NCI-H2227 (cell line): ENCODE measurements at regions not wholly inside any gene's neighbourhood (a gene's known extent, or its start where the extent isn't known, plus 50 kb on each side); places are given as distances from the start of the nearest gene placed in this dataset.

ENCODE experiments used
- DNase-seq: peaks from one replicate; lab custom pipeline; 2025; ENCODE audit not compliant: unreplicated experiment; lab: John Stamatoyannopoulos, UW

DNA sequence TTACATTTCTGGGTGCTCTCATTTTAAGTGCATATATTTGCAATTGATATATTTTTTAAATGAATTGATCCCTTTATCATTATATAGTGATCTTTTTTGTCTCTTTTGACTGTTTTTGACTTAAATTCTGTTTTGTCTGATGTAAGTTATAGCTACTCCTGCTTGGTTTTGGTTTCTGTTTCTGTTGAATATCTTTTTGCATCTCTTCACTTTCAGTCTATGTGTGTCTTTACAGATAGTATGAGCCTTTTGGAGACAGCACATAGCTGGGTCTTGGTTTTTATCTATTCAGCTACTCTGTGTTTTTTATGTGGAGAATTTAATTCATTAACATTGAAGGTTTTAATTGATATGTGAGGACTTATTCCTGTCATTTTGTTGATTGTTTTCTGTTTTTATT, 311.3 kb downstream of the SPATA31D1 start:
- no peak for DNase-seq

DNA sequence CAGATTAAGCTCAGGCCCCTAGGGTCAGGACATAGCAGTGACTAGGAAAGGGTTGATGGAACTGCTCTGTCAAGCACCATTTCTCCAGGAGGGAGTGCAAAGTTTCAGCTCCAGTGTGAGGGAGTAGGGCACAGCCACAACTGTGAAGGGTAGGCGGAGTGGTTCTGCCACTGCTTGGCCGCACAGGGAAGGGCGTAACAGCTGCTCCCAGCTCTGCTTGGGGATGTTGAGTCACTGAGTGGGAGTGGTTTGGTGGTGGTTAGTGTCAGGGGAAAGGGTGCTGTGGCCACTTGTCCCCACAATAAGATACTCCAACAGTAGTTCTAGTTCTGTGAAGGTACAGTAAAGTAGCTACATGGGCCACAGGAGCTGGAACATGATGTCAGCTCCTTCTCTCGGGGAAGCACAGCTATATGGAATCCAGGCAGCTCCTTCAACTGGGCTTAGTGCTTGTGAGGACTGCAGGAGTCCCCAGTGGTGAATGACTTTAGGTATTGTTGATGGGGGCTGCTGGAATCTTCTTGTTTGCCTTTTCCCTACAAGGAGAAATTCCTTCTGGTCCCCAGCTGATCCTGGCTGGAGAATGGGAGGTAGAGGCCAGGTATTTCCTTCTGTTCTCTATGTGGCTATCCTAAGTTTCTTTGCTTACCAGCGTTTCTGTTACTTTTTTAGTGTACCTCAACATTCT, 314.5 kb downstream of the SPATA31D1 start:
- no peak for DNase-seq

DNA sequence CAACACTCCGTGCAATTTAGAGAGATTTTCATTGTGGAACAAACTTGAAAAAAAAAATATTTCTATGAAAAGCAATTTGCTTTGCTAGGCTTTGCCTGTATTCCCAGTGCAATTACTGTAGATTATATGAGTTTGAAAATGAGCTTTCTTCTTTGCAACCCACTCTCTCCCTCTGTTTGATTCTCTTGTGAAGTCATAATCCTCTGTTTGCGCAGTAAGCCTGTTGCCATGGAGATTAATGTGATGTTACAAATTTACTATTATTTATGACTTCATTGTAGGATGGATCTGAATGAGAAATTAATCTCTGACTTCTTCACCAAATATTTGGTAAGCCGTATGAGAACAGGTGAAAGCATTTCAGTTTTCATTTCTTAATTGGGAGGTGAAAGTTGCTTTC, 320.3 kb downstream of the SPATA31D1 start:
- no peak for DNase-seq

DNA sequence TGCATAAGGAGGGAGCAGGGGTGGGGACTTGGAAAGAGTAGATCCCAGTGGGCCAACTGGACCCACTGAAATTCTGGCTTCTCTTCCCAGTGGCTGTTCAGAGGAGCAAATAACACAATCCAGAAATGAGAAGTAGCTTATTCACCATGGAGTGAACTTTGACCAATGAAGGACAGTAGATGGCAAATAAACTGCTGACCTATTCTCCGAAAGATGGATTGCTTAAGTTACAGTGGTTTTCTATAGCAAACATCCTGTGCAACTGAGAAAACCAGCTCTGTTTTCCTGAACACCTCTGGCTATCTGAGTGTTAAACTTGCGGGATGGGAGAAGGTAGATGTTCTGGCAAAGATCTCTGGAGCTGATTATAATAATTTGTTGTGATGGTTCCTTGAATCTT, 325.1 kb downstream of the SPATA31D1 start:
- no peak for DNase-seq

DNA sequence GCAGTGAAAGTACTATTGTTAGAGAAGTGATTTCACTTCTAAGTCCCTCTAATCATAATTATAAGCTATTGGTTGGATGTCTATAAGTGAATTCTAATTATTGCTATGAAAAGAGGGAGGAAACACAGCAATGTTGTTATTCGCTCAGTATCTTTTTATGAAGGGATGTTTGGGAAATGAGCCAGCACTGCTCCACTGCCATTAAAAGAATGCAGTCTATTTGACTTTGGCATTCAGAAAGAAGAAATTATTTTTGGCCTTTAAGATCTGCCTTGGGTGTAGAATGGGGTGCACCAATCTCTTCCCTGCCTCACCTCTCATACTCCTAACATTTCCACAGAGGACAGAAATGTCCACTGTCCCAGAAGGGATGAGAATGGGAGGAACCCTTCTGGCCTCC, 332.0 kb downstream of the SPATA31D1 start:
- DNase-seq: no peak

DNA sequence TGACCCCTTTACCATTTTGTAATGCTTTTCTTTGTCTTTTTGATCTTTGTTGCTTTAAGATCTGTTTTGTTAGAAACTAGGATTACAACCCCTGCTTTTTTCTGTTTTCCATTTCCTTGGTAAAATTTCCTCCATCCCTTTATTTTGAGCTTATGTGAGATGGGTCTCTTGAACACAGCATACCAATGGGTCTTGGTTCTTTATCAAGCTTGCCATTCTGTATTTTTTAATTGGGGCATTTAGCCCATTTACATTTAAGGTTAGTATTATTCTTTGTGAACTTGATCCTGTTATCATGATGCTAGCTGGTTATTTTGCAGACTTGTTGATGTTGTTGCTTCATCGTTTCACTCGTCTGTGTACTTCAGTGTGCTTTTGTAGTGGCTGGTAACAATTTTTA, 337.3 kb downstream of the SPATA31D1 start:
- DNase-seq: no peak

DNA sequence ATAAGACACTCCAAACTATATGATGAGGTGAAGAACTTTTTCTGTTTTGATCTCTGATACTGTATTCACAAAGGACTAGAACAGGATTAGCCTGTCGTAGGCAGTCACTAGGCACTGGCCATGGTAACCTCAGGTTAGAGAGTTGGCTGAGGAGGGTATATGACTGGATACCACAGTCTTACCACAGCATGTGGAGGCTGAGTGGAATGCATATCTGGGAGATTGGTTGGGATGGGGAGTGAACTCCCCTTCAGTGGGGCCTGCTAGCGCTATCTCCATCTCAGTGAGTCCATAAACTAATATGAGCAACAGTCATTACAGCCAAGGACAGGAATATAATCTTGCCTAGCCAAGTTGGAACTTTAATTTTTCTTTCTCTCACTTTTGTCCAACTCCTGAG, 339.1 kb downstream of the SPATA31D1 start:
- DNase-seq: no peak

DNA sequence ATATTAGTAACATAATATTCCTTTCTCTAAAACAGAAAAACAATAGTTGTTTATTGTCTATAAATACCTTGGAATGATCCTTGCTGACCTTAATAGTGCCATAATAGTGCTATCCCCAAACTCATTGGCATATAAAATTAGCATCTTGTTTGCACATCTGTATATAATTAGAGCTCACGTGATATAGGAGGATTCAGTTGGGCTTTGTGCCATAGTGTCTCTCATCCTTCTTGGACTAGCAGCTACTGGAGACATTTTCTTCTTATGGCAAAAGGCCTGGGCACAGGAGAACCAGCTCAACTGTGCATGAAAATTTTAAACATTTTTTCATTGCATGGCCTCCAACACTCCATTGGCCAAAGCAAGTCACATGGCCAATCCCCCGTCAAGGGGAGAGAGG, 342.5 kb downstream of the SPATA31D1 start:
- DNase-seq: no peak

DNA sequence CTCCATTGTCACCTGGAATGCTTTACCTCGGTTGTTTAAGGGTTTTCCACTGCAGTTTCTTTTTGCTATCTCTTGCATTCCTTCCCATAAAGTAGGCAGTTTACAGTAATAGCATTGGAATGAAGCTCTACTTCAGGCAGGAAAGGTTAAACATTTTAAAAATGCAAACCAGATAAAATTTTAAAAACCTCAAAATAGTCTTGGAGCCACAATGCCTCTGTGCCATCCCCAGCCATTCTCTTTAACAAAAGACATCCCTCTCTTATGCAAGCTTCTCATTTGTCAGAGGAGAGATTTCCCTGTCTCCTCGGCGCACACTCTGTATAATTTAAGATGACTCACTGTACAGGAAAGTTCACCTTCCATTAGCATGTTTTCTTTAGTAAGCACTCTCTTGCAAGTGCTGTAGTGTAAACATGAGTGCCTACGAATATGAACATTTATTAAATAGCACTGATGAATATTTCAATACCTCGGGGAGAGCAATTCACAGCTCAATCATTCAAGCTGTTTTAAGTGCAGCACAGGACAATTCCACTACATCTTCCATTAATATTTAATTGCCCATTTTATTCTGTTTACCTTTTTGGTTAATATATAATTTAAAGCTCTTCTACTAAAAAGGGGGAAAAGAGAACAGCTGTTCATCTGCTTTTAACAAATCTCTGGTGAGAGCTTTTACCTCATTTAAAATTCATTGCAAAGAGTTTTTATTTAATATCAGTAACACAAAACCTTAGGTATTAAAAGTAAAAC, 343.6 kb downstream of the SPATA31D1 start:
- DNase-seq: peak; percentile 18

DNA sequence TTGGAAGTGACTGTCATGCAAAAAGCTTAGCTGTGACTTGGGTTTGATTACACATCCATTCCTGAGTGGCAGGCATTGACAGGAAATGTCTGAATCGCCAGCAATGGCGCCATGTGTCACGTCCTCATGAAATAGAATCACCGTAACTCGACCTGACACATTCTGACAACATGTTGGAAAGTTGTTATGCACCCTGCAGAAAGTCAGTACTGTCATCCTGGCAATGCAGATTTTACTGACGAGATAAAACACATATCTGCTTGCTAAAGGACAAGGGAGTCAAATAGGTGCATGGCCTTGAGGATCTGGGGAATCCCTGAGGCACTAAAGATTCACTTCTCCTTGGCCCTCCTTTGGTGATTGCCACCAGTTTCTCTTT, 344.2 kb downstream of the SPATA31D1 start:
- no peak for DNase-seq

DNA sequence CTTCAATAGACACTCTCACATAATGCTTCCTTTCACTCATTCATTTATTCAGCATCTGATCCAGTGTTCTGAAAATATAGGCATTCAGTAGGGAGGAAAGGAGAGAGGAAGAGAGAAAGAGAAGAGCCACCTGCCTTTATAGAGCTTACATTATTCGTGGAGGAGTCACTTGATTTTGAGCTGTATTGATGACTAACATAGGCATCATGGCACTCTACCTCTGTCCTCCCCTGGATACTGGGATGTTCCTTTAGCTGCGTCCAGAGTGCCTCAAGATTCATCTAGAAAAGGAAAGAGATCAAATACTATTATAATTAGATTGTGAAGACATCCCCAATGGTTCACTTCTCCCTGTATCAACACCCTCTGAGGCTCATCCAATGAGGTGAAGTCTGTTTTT, 345.1 kb downstream of the SPATA31D1 start:
- no peak for DNase-seq

DNA sequence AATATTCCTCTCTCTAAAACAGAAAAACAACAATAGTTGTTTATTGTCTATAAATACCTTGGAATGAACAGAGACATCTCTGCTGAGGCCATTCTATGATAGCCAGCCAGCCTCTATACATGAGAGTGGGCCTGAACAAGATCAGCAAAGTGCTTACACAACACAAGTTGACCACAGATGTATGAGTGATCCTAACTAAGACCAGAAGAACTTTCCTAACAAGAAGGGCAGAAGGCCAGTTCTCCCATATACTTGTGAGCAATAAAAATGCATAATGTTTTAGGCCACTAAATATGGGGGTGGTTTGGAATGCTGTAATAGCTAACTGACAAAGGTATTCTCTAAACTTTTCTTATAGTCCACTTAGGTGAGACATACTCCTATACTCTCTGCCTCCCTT, 345.7 kb downstream of the SPATA31D1 start:
- DNase-seq: no peak

DNA sequence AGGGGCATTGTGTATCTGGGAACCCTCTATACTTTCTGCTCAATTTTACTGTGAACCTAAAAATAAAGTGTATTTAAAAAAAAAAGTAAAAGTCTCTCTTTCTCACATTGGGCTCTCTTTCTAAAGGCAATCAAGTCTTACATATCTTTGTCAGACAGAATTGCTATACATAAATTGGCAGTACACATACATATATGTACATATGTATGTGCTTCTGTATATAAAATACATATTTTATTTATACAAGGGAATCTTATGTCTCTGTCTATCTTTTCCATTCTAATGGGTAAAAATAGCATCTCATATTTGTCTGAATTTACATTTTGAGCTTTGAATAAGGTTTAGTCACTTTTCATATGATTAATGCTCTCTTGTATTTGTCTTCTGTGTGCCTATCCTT, 348.8 kb downstream of the SPATA31D1 start:
- no peak for DNase-seq

DNA sequence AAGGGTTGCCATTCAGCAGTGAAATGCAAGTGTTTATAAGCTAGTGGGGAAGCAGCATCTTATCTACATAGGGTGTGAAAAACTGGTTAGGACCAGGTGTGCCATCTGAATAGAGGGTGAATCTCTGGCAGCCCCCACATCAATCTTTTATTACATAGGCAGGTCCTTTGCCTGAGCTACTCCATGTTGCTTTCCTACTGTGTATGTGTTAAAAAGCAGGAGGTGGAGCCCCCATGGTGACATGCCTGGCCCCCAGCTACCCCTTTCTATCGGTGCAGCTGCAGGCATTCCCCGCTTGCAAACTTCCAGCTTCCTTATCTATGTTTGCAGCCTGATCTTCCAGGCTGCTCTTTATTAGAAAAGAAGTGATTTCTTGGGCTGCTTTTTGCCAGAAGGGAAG, 353.5 kb downstream of the SPATA31D1 start:
- DNase-seq: no peak

DNA sequence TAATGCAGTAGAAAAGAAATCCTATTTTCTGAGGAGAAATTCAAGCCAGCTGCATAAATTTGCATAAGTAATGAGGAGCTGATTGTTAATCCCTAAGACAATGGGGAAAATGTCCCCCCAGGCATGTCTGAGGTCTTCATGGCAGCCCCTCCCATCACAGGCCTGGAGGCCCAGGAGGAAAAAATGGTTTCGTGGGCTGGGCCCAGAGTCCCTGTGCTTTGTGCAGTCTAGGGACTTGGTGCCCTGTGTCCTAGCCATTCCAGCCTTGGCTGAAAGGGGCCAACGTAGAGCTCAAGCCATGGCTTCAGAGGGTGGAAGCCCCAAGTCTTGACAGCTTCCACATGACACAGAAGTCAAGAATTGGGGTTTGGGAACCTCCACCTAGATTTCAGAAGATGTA, 357.5 kb downstream of the SPATA31D1 start:
- DNase-seq: no peak

DNA sequence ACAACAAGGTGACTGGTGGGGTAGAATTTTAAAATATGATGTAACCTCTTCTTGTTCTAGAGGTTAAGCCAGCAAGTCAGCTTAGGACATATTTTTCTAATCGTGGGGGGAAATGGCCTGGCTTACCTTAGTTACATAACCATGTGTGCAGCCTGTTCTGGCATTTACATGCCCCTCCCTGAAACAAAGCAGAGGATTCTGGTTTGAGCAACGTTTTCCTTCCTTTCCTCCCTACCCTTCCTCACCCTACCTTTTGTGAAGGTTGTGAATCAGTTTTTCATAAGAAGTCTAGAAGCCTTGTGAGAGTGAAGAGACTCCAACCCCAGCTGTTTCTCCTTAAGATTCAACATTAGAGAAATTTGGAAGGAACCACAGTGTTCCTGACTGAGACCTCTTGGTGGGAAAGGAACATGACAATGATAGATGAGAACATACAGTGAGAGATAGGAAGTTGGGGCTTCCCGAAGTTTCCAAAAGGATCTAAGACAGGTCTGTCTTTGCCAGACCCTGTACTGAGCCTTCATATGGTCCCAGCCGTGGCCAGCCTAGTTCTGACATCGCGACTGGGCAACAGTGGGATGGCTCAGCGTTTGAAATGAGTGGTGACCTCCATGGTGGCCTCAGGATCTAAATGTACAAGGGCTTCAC, 365.2 kb downstream of the SPATA31D1 start:
- no peak for DNase-seq

DNA sequence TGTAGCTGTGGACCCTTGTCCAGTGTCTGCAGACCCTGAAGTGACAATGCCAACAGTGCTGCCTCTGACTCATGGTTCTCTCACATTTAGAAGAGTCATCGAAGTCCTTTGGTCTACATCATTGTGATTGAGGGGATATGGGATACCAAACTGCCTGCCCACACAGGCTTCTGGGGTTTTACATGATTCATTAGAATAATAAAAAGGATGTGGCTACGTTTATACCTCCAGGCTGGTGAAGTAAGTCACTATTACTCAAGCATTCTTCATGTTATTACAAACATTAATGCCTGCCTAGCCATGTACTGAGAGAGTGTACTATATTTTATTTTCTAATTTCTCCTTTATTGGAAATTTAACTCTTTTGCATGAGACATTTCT, 365.7 kb downstream of the SPATA31D1 start:
- DNase-seq: no peak

DNA sequence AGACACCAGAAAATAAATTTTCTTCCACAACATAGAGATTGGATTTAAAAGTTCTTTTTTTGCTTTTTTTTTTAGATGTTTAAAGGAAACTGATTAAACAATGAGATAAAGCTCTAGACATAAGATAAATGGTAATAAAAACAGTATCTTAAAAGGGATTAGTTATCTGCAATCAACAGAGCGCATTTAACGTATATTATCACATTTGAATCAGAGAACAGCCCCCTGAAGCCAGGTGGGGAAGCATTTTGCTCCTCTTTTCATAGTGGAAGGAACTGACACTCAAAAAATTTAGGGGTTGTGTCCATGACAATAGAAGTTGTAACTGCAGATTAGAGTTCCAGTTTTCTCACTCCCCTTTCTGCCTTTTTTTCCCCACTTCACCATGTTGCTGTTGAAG, 367.6 kb downstream of the SPATA31D1 start:
- no peak for DNase-seq

DNA sequence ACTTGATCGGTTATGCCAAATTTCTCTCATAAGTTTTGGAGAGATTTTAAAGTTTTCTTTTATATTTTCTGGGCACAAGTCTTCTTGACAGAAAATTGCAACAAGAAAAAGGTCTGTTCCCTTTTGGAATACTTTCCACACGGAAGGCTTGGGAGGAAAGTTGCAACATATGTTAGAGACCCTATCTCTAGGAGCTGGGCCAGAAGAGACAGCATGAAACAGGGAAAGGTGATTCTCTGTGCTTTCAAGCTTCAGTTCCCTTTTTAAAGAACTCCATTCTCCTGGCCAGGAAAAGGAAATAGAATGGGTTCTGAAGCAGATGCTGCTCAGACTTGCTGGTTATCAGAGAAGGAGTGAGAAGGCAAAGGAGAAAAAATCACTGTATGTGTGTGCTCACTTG, 368.3 kb downstream of the SPATA31D1 start:
- no peak for DNase-seq

DNA sequence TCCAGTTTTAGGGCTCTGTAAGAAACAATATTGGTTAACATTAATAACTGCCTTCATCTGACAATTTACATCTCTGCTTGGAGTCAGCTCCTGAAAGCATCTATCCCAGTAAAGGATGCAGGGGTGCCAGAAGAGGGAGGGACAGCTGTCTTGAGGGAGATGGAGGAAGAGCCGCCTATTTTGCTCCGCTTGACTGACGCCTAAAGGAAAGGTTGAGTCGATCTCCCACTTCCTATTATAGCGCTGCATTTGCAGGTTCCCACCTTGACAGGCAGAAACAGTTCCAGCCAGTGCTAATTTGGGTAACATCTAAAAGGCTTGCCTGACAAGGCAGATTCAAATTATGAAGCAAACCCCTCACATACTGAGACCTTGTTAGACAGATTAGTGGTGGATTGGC, 374.6 kb downstream of the SPATA31D1 start:
- peak; percentile 40 for DNase-seq

DNA sequence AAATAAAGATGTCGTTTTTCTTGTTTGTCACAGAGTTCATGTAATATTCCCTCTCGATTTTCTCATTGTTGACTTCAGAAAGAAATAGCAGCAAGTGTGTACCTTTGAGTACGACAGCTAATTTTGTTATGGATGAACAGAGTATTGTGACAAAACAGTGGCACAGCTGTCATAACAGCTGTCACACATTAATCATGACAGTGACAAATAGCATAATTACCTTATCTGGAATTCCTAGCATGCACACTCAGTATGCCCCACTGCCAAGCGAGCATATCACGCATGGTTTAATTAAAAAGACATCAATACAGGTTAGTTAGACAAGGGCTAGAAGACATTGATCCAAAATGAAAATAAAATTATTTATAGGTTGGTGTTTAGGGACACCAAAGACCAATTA, 375.1 kb downstream of the SPATA31D1 start:
- no peak for DNase-seq

DNA sequence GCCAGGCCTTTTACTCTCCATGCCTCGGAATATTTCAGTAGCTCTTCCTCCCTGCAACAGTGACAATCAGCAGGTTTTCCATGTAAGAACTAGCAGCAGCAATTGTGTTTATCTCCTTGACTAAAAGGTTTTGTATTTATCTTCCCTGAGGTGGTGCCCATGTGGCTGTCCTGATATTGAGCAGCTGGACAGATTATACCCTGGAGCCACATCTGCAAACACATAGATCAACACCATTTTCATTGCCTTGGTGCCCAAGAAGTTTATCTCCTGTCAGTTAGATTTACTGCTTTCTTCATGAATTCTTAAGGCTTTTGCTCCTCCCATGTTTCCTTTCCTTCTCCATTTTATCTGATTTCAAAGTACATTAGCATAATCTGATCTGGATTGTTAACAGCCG, 378.4 kb downstream of the SPATA31D1 start:
- no peak for DNase-seq
